ENCODE measurements at regions not wholly inside any gene's neighbourhood (a gene's known extent, or its start where the extent isn't known, plus 50 kb on each side); places are given as distances from the start of the nearest gene placed in this dataset.
"Not testable (repeated sequence)": the region's sequence is repeated elsewhere in the genome, so short reads cannot be mapped to it uniquely, and the experiment has no call there.

DNA sequence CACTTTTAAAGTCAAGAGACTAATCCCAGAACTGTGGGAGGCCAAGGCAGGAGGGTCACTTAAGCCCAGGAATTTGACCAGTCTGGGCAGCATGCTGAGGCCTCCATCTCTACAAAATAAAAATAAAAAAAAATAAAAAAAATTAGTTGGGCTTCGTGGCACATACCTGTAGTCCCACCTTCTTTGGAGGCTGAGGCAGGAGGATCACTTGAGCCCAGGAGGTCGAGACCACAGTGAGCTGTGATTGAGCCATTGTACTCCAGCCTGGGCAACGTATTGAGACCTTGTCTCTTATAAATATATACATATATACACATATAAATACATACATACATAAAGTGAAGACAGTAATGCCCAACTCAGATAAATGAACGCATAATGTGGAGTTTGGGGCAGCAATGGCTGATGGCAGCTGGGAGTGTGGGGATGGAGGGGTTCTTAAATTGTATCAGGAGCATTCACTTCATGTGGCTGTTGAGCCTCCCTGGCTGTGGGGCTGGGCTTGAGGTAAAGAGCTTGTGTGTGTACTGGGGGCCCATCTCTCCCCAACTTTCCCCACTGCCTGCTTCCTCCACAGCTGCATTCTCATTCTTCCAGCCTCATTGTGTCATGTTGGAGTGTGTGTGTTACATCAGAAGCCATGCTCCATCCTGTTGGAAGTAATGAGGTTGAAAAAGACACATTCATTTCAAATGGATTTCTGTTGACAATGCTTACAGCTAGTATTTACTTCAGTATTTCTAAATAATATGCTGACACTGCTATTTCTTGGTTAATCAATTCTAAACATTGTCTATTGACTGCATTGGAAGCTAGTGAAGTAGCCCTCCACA is 96.5 kb upstream of the HS6ST1 start:
- no peak for DNase-seq

DNA sequence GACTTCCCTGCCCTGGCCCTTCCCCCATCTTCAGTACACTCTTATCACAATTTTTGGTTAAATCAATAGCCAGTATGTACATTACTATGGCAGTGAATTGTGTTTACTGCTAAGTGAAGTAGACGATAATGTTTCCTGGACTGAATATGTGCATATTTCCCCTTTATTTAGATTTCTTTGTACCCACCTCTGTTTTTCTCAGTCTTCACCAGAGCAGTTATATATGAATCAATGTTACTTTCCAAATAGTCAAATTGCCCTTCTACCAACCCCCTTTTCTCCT is 97.1 kb upstream of the HS6ST1 start:
- DNase-seq, result no peak

DNA sequence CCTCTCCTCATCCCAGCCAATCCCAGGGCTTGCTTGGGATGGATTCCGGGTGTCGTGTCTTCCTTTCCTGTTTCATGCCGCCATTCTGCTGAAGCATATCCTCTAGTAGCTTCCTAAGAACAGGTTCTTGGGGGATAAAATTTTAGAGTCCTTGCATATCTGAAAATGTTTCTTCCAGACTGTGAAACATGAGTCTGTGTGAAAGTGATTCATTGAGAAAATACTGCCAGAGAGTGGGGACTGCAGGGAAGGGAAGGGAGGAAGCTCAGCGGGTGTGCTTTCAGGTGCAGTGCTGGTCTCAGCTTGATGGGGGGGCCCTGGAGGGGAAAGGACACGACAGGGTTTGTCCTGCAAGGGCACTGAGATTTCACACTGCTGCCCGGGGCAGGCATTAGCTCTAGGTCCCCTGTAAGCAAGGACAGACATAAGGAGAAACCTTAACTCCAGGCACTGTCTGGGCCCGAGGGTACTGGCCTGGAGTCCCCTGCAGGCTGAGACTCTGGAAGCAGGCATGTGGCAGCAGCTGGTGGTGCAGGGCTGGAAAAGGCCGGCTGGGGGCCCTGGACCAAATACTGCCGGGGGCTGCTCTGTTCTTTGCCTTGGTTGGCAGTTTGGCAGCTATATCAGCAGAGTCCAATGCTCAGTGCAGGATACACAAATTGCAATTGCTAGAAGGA is 97.6 kb upstream of the HS6ST1 start:
- DNase-seq, result no peak

DNA sequence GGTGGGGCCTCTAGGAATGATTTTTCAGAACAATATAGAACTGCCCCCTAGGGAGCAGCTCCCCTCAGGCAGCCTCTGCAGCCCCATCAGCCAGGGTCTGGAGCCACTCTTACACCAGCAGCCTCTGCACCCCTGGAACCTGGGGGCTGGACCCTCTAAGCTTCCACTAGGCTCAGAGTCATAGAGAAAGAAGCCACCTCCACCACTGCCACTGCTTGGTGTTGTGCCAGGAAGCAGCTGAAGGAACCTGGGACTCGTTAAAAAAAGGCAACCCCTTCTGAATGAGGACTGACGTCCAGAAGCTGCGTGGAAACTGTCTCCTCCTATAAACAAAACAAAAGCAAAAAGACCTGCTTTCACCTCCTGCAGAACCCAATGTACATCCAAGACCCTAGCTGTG is 98.1 kb upstream of the HS6ST1 start:
- DNase-seq, result no peak

DNA sequence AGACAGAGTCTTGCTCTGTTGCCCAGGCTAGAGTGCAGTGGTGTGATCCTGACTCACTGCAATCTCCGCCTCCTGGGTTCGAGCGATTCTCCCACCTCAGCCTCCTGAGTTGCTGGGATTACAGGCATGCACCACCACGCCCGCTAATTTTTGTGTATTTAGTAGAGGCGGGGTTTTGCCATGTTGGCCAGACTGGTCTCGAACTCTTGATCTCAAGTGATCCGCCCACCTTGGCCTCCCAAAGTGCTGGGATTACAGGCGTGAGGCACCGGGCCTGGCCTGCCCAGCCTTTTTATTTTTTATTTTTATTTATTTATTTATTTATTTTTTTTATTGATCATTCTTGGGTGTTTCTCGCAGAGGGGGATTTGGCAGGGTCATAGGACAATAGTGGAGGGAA is 98.6 kb upstream of the HS6ST1 start:
- DNase-seq, result not testable (repeated sequence)

DNA sequence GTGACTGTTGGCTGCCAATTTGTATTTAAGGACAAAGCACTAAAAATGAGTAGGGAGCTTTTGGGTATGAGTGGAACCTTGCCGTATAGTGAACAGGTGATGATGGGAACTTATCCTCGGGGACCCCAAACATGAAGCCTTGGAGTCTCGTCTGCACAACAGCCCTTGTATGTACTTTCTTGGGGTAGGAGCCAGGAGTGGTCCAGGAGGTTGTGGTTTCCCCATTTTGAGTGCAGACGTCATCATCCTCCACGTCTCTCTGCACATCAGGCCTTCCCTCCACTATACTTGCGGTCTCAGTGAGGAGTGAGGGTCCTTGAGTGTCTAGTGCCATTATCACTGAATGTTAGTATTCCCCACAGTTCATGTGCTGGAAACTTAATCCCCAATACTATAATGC is 101.5 kb upstream of the HS6ST1 start:
- no peak for DNase-seq

DNA sequence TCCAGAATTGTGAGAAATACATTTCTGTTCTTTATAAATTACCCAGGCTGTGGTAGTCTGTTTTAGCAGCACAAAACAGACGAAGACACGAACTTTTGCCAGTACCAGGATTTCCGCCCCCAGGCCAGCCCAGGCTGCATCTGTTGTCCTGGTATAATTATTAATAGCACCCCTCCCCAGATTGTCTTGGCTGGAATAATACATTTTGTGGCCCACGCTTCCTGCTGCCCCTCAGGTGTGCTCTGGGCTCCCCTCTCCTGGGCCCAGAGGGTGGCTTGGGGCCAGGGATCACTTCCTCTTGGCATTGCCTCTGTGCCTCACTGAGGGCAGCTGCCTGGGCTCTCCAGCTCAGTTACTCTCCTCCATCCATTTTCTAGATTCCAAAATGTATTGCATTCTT is 102.1 kb upstream of the HS6ST1 start:
- no peak for DNase-seq

DNA sequence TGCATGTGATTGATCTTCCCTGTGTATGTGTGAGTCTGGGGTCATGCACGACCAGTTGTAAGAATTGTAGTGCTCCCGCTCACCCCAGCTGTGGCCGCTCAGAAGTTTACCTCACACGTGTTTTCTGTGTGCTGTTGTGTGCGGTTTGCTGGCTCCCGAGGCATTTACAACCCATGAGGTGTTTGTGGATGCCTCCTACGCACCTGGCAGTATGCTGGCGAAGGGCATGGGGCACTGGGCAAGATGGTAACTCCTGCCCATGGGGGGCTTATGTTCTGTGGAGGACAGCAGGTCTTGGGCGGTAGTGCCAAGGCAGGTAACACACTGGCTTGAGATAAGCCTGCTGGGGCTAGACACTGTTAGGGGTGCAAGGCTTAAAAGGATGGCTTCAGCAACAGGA is 102.6 kb upstream of the HS6ST1 start:
- no peak for DNase-seq

DNA sequence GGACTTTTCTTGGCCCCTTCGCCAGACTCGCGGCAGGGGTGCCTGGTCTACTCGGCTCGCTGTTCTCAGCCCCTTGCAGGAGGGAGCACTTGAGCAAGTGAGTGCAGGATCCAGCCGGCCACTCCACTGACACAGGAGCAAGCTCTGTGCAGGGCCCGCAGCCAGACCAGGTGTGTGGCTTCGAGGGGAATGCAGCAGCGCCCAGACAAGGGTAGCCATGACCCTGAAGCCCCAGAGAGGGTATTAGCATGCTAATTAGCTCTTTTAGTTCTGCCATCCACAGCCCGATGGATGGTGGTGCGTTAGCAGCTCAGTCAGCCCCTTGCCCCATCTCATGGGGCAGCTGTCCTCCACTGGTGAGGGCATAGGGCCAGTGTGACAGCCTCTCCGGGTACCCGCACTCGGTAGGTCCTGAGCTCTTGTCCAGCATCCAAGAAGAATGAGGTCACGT is 103.2 kb upstream of the HS6ST1 start:
- no peak for DNase-seq

DNA sequence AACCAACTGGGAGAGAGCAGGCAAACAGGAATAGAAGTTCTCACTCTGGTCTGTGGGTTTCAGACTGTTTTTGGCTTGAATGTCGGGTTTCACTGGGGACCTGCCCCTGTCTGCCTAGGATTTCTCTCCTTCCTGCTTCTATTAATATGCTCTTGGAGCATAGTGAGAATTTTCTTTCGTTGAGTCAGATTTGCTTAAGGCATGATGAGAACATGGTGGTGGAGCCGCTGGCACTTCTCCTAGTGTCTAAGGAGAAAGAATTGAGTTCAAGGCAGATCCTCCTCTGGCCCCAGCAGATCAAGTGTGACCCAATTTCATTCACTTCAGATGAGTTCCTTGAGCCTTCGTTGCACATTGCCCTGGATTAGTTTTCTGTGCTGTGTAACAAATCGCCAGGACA is 103.9 kb upstream of the HS6ST1 start:
- DNase-seq, result no peak

DNA sequence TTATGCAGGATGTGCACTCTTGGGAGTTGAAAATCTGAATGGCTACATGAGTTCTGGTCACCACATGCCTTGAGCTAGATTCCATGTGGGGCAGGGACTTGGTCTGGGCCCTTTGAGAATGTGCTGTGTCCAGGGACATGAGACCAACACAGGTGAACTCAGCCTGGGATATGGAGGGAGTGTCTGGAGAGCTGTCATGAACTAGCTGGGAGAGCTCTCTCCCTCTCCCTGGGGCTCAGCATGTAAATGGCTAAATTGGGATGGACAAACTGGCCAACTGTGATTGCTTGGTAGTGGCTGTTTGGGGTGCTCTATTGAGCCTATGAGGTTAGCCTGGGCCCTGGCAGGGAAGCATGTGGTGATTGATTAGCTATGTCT is 105.1 kb upstream of the HS6ST1 start:
- no peak for DNase-seq

DNA sequence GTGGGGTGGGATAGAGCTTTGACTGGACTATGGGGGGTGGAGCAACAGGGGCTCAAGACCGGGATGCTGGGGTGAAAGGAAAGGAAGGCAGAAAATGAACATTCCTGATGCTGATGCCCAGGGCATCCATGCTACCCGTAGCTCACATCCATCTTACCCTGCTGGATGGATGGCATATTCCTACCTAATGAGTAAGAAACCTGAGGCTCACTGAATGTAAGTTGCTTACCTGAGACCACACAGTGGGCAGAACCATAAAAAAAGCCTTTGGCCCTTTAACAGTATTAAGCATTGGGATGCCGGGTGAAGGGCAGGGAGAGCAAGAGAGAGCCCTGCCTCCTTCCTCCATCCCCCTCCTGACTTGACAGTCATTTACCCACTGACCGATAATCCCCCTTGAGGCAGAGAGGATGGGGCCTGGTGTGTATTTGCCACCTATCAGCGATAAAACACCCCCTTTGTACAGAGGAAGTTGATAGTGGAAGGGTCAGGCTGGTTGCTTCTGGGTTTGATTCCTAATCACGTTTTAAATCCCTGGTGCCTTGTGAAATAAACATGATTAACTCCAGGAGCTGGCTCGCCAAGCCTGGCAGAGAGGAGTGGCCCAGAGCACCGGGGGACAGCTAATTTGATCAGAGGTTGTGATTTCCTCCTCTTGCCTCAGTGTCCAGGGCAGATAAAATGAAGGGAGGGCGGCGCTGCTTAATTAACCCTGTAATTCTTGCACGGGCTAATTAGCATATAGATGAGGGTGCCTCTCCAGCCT is 105.9 kb upstream of the HS6ST1 start:
- DNase-seq, result no peak

DNA sequence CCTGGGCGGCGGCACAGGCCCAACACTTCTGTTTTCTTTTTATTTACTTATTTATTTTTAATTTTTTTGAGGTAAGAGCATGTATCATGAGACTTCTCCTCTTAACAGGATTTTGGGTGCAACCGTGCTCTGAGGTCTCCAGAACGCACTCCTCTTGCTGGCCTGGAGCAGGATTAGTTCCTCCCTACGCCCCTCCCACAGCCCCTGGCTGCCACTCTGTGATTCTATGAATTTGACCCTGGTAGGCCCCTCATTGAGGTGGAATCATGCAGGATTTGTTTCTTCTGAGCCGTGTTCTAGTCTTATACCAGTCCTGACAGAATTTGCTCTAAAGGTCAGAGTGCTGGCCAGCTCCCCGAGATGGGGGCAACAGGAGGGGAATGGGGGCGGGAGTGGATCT is 106.5 kb upstream of the HS6ST1 start:
- no peak for DNase-seq

DNA sequence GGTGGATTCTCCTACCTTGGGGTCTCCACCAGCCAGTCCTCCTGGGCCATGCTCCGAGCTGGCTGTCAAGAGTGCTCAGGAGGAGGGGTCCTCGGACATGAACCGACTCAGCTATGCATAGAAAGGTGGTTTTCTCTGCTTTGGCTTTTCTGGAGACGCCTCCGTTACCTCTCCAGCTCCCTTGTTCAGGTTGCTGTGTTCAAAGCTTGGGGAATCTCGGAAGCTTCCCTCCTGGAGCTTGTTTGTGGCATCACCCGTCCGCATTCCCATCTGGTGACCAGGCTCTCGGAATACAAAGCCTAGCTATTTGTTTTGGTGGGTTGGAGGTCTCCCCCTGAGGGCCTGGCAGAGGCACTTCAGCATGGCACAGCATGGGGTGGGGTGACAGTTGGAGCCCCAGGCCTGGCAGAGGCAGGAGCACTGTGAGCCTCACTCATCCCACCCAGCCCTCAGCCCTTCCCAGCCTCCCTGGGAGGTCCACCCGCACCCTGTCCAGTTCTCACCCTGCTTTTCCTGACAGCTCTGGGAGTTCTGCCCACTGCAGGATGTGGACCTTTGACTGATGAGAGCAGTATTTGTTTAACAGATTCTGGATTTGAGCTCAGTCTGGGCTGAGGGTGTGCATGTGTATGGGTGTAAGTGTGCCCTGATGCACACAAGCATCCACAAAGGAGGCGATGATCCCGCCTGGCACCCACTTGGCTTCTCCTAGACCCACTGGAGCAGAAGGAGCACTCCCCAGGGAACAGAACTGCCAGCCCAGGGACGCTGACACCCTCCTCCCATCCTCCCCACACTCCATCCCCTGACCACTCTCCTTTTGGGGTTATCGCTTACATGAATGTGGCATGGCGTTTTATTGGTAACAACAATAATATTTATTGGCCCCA is 107.3 kb upstream of the HS6ST1 start:
- no peak for DNase-seq

DNA sequence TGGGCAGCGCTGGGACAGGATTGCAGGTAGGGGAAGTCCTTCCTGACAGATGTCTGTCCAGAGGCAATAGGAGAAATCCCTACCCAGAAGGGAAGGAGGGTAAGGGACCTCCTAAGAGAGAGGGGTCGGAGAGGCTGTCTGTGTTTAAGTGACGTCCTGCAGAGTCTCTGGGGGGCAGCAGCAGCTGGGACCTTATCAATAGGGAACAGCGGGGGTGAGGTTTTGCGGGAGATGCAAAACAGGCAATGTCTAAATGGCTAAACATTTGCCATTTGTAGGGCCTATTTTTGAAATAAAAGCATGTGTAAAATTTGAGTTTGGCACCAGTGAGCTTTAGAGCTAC is 108.7 kb upstream of the HS6ST1 start:
- DNase-seq, result no peak

DNA sequence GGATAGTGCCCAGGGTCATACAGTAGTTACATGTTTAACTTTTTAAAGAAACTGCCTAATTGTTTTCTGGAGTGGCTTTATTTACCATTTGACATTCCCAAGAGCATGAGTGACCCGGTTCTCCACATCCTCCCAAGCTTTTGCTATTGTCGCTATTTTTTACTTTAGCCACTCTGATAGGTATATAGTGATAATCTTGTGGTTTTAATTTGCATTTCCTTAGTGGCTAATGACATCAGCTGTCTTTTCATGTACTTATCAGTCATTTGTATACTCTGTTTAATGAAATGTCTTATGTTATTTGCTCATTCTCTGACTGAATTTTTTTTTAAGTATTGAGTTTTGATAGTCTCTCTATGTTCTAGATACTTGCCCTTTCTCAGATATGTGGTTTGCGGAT is 109.7 kb upstream of the HS6ST1 start:
- DNase-seq, result no peak

DNA sequence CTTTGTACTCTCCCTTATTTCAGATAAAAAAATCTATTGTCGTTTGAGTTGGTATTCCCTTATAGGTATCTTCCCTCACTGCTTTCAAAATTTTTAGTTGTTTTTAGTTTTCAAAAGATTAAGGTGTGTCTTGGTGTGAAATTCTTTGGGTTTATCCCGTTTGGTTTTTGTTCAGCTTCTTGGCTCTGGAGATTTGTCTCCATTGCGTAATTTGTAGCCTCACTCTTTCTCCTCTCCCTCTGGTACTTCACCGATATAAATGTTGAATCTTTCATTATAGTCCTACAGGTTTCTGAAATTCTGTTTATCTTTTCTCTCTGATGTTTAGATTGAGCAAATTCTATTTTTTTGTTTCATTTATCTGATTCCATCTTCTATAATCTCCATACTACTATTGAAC is 113.8 kb upstream of the HS6ST1 start:
- DNase-seq, result no peak

DNA sequence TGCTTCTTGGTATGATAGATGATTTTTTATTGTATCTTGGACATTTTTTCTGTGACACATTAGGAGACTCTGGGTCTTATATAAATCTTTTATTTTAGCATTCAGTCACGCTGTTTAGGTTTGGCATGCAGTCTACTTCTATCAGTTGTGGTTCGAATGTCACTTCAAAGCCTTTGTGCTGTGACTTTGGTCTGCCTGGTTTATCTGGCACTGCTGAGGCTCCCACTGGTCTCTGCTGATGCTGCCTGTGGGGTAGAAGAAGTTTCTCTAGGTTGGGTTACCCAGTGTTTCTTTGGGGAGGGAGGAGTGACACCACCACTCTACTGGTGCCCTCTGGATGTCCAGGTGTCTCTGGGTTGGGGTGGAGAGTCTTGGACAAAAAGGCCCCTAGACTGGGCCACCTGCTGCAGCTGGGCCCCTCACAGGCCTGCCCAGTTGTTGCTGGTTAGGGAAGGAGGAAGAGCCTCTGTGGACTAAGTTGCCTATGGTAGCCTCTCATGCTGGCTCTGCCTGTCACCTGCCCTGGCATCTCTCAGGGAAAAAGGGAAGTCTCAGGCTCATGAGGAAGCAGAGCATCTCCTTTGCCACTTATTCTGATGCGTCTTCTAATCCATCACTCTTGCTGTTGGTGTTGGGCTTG is 115.4 kb upstream of the HS6ST1 start:
- DNase-seq, result no peak

DNA sequence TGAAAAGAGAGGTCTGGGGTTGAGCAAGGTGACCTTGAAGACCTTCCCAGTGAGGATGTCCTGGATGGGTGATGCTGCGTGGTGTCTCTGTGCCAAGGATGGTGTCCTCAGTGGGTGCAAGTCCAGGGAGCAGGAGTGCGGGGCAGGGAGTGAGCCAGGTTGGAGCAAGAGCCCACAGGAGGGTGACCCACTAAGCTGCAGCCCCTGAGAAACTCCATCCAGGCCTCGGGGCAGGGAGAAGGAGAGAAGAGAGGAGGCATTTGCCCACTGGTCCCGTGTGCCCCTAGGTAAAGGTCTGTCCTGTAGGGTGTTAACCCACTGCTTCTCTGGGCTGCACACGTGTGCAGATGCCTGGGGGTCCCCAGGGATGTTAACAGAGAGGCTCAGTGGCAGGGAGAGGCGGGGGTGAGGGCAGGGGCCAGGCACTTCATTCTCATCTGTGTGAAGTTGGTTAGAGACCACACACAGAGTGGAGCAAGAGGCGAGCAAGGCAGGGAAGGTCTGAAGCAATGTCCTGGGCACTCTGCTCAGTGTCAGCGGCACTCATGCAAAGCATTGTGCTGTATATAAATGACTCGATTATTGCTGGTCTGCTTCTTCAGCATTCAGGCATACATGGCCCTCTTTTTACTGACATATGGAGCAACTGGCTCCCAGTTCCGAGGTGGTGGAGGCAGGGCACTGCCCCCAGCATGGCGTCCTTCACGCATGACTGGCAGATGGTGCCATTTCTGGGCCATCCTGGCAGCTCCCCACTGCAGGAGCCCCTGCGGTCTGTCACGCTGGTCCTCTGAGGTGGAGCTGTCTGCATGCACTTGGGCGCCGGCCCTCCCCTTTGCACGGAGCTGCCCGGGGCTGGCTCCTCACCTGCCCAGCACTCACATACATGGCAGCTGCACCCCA is 117.2 kb upstream of the HS6ST1 start:
- DNase-seq, result no peak

DNA sequence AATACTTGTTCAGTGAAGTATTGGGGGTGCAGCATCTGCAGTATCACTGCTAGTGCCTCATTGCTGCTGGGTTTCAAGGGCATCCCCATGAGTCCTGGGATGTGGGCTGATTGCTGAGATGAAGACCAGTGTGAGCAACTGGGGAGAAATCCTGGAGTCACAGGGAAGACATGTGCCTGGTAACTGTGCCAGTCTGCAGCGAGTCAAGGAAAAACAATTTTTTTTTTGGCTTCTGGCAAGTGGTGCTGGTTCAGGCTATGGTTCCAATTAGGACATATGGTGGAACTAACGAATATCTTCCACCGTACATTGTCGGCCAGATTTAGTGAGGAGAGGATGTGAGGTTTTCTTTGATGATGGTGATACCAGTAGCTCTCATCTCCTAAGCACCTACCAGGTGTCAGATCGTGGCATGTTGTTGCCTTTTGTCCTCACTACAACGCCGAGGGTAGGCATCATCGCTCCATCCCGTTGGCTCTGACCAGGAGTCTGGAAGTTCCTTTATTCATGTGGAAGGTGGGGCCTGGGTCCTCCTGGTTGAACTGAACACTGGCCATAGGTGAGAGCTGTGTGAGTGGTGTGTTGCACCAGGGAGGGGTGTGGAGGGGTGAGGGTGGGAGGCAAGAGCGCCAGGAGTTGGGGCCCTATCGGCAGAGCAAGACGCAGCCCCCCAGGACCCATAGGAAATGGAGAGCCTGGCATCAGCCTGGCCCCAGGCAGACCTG is 118.0 kb upstream of the HS6ST1 start:
- DNase-seq, result no peak
